UCSD-AML1 (cell line): ENCODE measurements at regions not wholly inside any gene's neighbourhood (a gene's known extent, or its start where the extent isn't known, plus 50 kb on each side); places are given as distances from the start of the nearest gene placed in this dataset.

Experiments used
- DNase-seq: peaks from one replicate; lab custom pipeline; 2025; ENCODE audit not compliant: unreplicated experiment; lab: John Stamatoyannopoulos, UW

DNA sequence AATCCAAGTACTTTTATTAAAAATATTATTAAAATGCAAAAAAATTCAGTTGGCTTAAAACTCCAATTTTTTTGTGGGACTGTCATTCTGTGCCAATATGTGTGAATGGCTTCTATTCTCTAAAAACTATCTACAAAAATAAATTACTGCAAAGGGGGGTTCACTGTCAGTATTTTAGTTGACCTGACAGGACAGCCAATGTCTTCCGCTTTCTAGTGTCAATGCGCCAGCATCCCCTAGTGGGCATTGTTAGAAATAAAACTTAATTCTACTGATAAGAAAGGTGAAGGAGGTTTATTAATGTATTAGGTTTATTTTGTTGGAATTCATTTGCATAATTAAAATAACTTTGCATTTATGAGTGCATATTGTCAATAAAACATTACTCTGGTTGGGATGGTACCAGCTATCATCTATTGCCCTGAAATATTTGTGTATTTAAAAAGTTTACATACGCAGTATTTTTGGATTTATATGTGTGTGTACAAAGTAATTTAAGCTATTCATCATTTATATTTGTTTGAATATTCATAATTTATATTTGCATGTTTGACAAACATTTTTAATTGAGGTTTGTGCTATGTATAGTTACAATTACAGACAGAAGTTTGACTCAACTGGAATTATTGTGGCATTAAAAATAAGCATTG, 527.2 kb downstream of the FLRT2 start:
- DNase-seq: peak; percentile 5

DNA sequence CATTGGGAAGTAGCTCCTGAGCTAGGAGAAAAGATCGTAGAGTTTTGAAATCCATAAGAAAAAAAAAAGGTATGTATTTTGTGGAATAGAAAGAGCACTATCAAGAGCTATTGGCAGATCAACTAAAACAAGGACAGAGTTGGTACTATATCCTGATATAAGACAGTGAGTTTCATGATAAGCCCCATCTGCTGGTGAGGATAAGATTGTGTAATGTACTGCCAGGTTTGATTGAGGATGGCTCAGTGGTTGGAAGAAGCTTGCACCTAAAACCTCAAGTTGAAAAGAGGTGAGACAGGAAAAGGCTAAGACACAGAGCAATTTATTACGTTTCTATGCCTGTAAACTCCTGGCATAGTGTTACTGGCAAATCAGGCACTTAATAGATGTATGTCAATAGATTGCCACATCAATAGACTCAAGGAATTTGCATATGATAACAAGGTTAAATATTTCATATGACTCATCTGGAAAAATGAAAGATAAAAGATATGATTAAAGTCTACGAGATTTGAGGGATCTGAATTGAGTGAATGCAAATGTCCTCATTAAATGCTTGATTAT, 525.6 kb downstream of the FLRT2 start:
- DNase-seq: no peak

- DNase-seq: no peak
Measured at GRCh38 chr14:86052868-86053267, 522.9 kb downstream of the FLRT2 start.

DNA sequence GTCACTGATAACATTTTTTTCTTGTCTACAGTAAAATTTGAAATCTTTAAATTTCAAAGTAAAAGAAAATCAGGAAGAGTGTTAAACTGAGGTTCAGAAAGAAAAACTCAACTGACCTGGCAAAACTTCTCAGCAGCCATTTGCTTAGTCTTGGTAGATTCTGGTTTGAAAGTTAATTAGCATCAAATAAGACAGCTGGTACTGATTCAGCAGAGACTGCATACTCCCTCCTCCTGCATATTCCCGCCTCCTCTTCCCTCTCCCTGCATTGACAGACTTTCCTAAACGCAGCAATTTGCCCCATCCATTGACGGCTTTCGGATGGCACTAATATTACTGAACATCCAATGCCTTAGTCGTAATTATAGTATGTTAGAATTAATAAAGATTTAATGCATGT, 520.8 kb downstream of the FLRT2 start:
- no peak for DNase-seq

DNA sequence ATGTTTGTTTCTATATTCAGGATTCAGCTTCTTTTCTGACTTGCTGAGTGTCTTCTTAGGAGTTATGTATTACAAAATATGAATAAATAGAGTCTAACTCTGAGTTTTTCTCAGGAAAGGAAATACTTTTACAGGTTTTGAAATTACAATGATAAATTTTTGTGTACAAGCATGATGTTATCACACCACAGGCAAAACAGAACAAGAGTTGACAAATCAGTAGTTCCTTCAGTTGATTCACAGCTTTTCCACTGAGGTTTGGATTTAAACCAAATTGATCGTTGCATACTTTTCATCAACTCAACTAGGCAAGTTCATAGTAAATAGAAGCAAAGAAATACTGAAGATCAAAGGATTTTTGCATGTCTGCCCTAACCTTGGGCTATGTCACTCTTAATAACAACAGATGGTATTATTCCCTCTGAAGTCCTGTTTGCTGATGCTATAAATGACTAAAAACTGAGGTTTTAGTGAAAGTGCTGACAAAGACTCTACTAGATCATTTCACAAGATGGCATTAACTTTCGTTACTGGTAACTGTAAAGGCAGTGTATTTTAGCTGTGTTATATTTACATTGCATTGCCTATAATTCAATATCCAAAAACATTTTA, 520.2 kb downstream of the FLRT2 start:
- no peak for DNase-seq

GRCh38 chr14:86039176-86039575, 509.2 kb downstream of the FLRT2 start:
- DNase-seq: no peak

DNA sequence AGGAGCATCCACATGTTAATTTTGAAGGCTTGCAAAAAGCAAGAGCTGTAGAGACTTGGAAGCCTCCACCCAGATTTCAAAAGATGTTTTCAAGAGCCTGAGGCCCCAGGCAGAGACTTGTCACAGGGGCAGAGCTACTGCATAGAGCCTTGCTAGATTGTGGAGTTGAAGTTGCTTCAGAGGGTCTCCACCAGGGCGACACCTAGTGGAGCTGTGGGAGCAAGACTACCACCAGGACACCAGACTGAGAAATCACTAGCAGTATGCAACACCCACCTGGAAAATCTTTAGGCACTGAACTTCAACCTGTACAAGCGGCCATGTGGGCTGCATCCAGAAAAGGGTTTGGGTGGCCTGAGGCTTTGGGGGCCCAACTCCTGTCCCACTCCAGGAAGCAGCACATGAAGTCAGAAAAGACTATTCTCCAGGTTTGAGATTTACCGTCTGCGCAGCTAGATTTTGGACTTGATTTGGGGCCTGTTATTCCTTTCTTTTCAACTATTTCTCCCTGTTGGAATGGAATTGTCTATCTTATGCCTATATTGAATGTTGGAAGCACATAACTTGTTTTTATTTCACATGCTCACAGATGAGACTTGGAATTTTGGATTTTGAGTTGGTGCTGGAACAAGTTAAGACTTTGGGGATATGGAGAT, 508.6 kb downstream of the FLRT2 start:
- DNase-seq: peak; percentile 45

DNA sequence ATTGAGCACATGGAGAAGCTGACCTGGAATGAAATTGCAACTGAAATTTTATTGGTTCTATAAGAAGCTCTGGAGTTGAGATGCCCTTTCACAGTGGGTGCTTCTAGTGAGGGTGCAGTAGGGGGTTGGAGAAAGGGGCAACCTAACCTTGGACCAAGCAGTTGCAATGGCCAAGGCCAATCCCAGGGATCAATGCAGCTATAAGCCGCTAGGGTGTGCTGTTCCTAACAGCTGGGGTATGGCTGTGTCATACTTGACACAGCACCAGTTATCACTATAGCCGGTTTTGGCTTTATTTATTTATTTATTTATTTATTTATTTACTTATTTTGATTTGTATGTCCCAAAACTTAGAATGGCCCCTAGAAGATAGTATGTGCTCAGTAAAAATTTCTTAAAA, 505.9 kb downstream of the FLRT2 start:
- DNase-seq: peak; percentile 23

- no peak for DNase-seq
Measured at GRCh38 chr14:86027990-86028389, 498.0 kb downstream of the FLRT2 start.

DNA sequence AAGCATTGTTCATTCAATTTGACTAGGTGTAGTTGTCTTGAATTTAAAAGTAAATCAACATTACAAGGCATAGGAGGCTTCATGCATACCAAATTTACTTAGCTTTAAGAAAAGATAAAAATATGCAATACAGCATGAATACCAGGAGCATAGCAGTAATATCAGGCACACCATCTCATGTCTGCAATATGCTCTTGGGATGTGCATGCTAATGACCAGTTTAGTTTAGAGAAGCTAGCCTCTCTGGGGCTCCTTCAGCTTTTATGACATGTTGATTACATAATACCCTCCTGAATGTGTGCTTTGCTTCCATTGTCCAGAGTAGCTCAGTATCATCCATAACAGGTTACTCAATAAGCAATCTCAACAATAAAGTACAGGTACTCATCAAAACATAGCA, 497.2 kb downstream of the FLRT2 start:
- DNase-seq: no peak

DNA sequence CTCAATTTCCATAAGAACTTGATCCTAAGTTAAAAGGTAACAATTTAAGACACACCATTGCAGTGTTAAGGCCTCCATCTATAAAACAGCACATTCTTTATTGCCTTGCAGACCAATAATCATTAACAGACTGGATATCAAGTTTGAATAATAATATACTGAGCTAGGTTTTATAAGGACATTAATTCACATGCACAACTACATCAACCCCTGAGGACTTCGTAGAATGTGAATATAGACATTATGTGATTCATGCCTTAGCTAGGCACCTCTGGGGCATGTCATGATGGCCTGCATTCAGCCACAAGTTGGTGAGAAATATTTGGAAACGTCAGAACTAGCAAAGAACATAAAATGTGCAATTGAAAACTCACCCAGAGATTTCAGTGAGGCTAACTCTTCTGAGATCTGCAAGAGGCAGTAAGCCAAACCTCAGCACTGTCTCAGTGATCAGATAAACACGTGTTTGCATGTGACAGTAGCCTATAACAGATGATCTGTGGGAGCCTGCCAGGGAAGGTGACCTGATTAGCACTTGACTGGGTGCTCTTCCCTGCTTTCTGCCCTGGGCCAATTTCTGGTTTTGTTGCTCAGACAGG, 492.2 kb downstream of the FLRT2 start:
- no peak for DNase-seq

GRCh38 chr14:86020841-86021240, 490.9 kb downstream of the FLRT2 start:
- no peak for DNase-seq

GRCh38 chr14:86015941-86016340, 486.0 kb downstream of the FLRT2 start:
- no peak for DNase-seq

DNA sequence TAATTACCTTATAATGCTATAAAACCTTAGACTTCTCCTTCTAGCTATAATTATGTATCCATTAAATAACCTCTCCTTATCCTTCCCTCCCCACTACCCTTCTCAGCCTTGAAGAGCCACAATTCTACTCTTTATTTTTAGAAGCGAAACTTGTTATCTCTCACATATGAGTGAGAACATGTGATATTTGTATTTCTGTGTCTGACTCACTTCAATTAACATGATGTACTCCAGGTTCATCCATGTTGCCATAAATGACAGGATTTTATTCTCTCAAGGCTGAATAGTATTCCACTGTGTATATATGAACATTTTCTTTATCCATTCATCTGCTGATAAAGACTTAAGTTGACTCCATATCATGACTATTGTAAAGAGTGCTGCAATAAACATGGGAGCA, 485.6 kb downstream of the FLRT2 start:
- DNase-seq: no peak

DNA sequence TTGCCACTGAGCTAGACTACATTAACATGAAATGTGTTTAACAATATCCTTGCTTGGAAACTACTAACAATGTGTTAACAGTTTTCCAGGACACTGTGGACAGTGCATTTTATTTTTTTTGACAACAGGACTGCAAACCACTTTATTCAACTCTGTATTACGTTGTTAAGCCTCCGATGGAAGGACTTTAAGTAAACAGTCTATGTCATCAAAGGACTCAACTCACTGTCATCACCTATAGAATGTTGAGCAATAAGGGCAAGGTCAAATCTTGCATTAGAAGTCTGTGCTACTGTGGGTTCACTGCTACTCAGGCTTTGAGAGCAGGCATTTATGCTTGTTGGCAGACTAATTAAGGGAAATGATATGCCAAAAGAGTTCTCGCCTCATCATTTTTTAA, 483.7 kb downstream of the FLRT2 start:
- DNase-seq: no peak

DNA sequence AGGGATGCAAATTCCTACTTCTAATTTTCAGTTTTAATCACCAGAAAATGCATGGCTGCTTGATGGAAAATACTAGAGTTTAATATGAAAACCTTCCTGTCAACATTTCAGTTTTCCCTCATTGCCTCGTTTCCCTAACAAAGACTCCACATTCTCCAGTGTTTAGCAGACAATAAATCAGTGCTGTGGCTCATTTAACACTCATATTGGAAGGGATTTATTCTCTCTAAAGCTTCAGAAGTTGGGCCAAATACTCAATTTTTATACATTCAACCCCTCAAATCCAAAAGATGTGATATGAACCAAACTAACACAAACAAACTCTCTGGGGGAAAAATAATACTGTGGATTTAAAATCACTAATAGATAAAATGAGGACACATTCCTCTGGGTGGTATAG, 482.5 kb downstream of the FLRT2 start:
- DNase-seq: no peak

- no peak for DNase-seq
Measured at GRCh38 chr14:86003998-86004397, 474.1 kb downstream of the FLRT2 start.

GRCh38 chr14:85996551-85996950, 466.6 kb downstream of the FLRT2 start:
- no peak for DNase-seq

GRCh38 chr14:85991156-85991555, 461.2 kb downstream of the FLRT2 start:
- no peak for DNase-seq

DNA sequence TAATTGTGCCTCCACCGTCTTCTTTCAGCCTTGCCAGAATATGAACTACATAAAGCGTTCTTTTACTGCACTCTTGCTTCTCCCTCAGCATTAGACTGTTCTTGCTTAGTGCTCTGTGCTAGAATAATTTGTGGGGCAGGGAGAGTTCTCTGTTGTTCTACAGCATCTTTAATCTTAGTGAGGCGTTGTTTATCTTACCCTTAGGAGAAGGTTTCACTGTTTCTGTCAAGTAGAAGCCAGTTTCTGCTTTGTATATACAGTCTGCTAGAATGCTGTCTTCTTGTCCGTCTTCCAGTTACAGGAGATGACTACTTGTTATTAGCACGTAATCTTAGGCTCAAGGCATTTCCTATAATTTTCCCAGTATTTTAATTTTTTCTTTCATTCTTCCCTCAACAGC, 458.0 kb downstream of the FLRT2 start:
- no peak for DNase-seq

GRCh38 chr14:85987292-85987691, 457.3 kb downstream of the FLRT2 start:
- DNase-seq: no peak
